Neutrophil (primary cell): ENCODE measurements at regions not wholly inside any gene's neighbourhood (a gene's known extent, or its start where the extent isn't known, plus 50 kb on each side); places are given as distances from the start of the nearest gene placed in this dataset.

ENCODE experiments used
- H3K27ac ChIP-seq: fragments of 200-600 bp; sonication (generic); 2 replicates; pipeline ENCODE4 v1.5.1; 2016; ENCODE audit warnings: mild to moderate bottlenecking, moderate library complexity
- H3K27me3 ChIP-seq: fragments of 200-600 bp; sonication (generic); 2 replicates; pipeline ENCODE4 v1.6.0; 2016; ENCODE audit warnings: mild to moderate bottlenecking
- H3K36me3 ChIP-seq: fragments of 200-600 bp; sonication (generic); 2 replicates; pipeline ENCODE4 v1.5.1; 2017
- H3K4me1 ChIP-seq, 2 experiments: fragments of 200-600 bp in 1 of 2; sonication (generic) in 1 of 2; 1 replicate in 1 of 2; 2 replicates in 1 of 2; pipeline versions ENCODE4 v1.5.1 to v1.6.1; 2013 to 2016; ENCODE audit warnings: low read depth in 1 of 2, low read length in 1 of 2, mild to moderate bottlenecking in 1 of 2, moderate library complexity in 1 of 2; ENCODE audit not compliant: control insufficient read depth in 1 of 2, insufficient read depth in 1 of 2
- H3K4me3 ChIP-seq, 2 experiments: fragments of 200-600 bp in 1 of 2; sonication (generic) in 1 of 2; 1 replicate in 1 of 2; 2 replicates in 1 of 2; pipeline ENCODE4 v1.5.1; 2013 to 2016; ENCODE audit warnings: low read depth in 1 of 2, low read length in 1 of 2, mild to moderate bottlenecking in 1 of 2, moderate library complexity in 1 of 2
- H3K9me3 ChIP-seq: fragments of 200-600 bp; sonication (generic); 2 replicates; pipeline ENCODE4 v1.5.1; 2016
- CTCF ChIP-seq: fragments of 200-600 bp; sonication (generic); IDR thresholded peaks from 2 replicates; pipeline ENCODE4 v1.5.1; 2016; ENCODE audit warnings: antibody characterized with exemption

- Histone ChIP-seq H3K27ac (no peak overlapping the region), H3K27me3 (no peaks in the 10 kb centered on the region), H3K9me3 (no peaks in the 10 kb centered on the region), H3K4me1 (peaks cover 24% of the 10 kb centered on the region in 2 experiments), H3K36me3 (no peaks in the 10 kb centered on the region), H3K4me3 (no peak overlapping the region)
- no peak for TF ChIP-seq CTCF
These were observed 211.8 kb downstream of the TOMM20 start for GRCh38 chr1:234916840-234917239.

DNA sequence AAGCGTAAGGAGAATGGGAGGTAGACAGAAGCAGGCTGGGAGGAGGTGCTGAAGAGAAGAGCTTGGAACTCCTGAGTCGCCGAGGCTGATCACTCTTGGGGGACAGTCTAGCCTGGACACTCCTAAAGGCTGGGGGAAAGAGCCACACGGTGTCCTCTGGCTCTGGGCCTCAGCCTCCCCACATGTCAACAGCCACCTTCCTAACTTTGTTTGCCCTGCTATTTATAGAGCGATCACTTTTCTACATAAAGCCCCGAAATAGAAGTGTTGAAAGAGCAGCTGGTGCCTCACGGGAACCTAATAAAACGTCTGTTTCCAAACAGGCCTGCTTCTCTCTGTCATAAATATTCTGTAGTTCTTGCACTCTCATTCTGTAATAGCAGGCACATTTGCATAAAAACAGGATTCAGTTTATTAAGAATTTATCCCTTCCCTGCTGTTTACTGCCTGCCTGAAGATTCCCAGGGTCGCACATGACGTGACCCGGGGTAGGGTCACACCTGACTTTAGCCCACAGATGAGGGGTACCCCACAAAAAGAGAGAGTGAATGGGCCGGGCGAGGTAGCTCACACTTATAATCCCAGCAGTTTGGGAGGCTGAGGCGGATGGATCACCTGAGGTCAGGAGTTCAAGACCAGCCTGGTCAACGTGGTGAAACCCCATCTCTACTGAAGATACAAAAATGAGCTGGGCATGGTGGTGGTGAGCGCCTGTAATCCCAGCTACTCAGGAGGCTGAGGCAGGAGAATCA, 212.5 kb downstream of the TOMM20 start:
- no peaks in the 10 kb centered on the region for H3K27me3 ChIP-seq
- H3K36me3 ChIP-seq = no peaks in the 10 kb centered on the region
- H3K27ac ChIP-seq = peak overlapping the region; percentile 4
- H3K4me1 ChIP-seq = peaks cover 24% of the 10 kb centered on the region in 2 experiments
- no peaks in the 10 kb centered on the region for H3K9me3 ChIP-seq
- TF ChIP-seq CTCF = no peak
- H3K4me3 ChIP-seq = no peak overlapping the region

- Histone ChIP-seq H3K27ac (no peak overlapping the region), H3K9me3 (no peaks in the 10 kb centered on the region), H3K4me3 (no peak overlapping the region), H3K4me1 (peaks cover 24% of the 10 kb centered on the region in 2 experiments), H3K36me3 (no peaks in the 10 kb centered on the region), H3K27me3 (no peaks in the 10 kb centered on the region)
- no peak for TF ChIP-seq CTCF
These were observed 213.9 kb downstream of the TOMM20 start for GRCh38 chr1:234914606-234915290.

GRCh38 chr1:234913771-234914170, 214.9 kb downstream of the TOMM20 start:
- Histone ChIP-seq H3K36me3 (no peaks in the 10 kb centered on the region), H3K4me3 (no peak overlapping the region), H3K27me3 (no peaks in the 10 kb centered on the region), H3K27ac (no peak overlapping the region), H3K9me3 (no peaks in the 10 kb centered on the region), H3K4me1 (peaks cover 17 to 21% of the 10 kb centered on the region in 2 experiments)
- no peak for TF ChIP-seq CTCF

DNA sequence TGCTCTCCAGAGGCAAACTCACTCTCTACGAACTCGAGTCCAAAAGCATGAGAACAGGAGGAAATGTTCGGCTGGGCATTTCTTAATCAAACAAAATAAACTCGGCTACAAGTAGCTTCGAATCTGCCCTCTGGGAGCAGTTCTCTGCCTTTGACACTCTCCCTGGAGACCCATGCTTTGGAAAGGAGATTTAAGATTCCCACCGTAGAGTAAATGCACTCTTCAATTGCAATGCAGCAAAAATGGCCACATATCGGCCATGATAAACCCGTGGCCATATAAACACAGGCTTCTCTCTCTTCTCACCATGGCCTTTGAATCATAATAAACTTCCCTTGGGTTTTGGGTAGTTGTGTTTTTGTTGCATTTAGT, 215.4 kb downstream of the TOMM20 start:
- no peaks in the 10 kb centered on the region for H3K27me3 ChIP-seq
- H3K4me3 ChIP-seq = no peak overlapping the region
- H3K4me1 ChIP-seq = peaks cover 12 to 16% of the 10 kb centered on the region in 2 experiments
- no peak for TF ChIP-seq CTCF
- no peak overlapping the region for H3K27ac ChIP-seq
- H3K9me3 ChIP-seq = no peaks in the 10 kb centered on the region
- no peaks in the 10 kb centered on the region for H3K36me3 ChIP-seq
